ENCODE measurements at regions not wholly inside any gene's neighbourhood (a gene's known extent, or its start where the extent isn't known, plus 50 kb on each side); places are given as distances from the start of the nearest gene placed in this dataset.

GRCh38 chr2:75289771-75290170 lies 90.5 kb upstream of the TACR1 start:
- POLR2A ChIA-PET: interaction anchor here (0.6 kb wide), 1 partner anchor 13 kb away, joined by 3 read pairs; no protein-coding TSS in a partner anchor
- H3K79me2 ChIP-seq (ENCODE audit: control insufficient read depth, insufficient read depth, low read length): no peaks in the 10 kb centered on the region
- BruUV-seq (replicated peaks): no TSS peak
- no peaks in the 10 kb centered on the region for H3K36me3 ChIP-seq (ENCODE audit: control insufficient read depth in 2 of 2, insufficient read depth in 2 of 2, low read length in 1 of 2)
- CTCF ChIA-PET: interaction anchor here (0.8 kb wide), 1 partner anchor 10 kb away, joined by 4 read pairs; no protein-coding TSS in a partner anchor
- FAIRE-seq: no peak
- intact Hi-C loops (cut with micrococcal nuclease; ENCODE audit: unreplicated experiment) (no loop called here), in situ Hi-C loops (cut with MboI) (no loop called here)
- H3K4me3 ChIP-seq: no peak overlapping the region
- no peaks in the 10 kb centered on the region for H4K20me1 ChIP-seq (ENCODE audit: control insufficient read depth, insufficient read depth)
- no peaks in the 10 kb centered on the region for H3K27me3 ChIP-seq (replicated peaks in 1 of 2; ENCODE audit: control insufficient read depth in 2 of 2, insufficient read depth in 2 of 2, low read length in 1 of 2)
- no peak overlapping the region for H2AFZ ChIP-seq (ENCODE audit: control insufficient read depth, low read depth, low read length)
- H3K4me2 ChIP-seq (ENCODE audit: control insufficient read depth, insufficient read depth): no peak overlapping the region
- no peaks in the 10 kb centered on the region; the same call in 1 of the 3 replicates for H3K9me3 ChIP-seq (replicated peaks; ENCODE audit: control insufficient read depth, insufficient read depth, low read length)
- no peak for TF ChIP-seq MXI1 (IDR thresholded peaks at IDR 0.05; ENCODE audit: low read depth, low read length)
- TF ChIP-seq NKRF (conservative IDR thresholded peaks at IDR 0.05): no peak
- TF ChIP-seq GABPA (IDR thresholded peaks at IDR 0.05; ENCODE audit: low read depth): no peak
- TF ChIP-seq ZSCAN29 (IDR thresholded peaks at IDR 0.05): no peak
- no peak for TF ChIP-seq SP1 (IDR thresholded peaks at IDR 0.05; ENCODE audit: low read depth, low read length)
- no peak for TF ChIP-seq BCL3 (IDR thresholded peaks at IDR 0.05; ENCODE audit: borderline replicate concordance, insufficient read depth, low read depth, low read length, poor library complexity, severe bottlenecking)
- TF ChIP-seq CREM (IDR thresholded peaks at IDR 0.05; ENCODE audit: low read depth): no peak
- TF ChIP-seq CEBPB (IDR thresholded peaks at IDR 0.05; ENCODE audit: borderline replicate concordance in 1 of 2, low read depth in 2 of 2, low read length in 2 of 2): no peak
- no peak for TF ChIP-seq SPI1 (IDR thresholded peaks at IDR 0.05; ENCODE audit: borderline replicate concordance, insufficient read depth, low read depth, low read length)
- TF ChIP-seq NR2F1 (conservative IDR thresholded peaks at IDR 0.05): no peak
- TF ChIP-seq ZNF687 (IDR thresholded peaks at IDR 0.05): no peak
- TF ChIP-seq KDM1A (IDR thresholded peaks at IDR 0.05; ENCODE audit: borderline replicate concordance): no peak
- no peak for TF ChIP-seq CTCF (IDR thresholded peaks at IDR 0.05 in 2 of 3, conservative IDR thresholded peaks at IDR 0.05 in 1 of 3; ENCODE audit: control insufficient read depth in 2 of 3, extremely low read depth in 1 of 3, insufficient read depth in 1 of 3, low read depth in 3 of 3, low read length in 3 of 3)
- no peak for TF ChIP-seq WRNIP1 (IDR thresholded peaks at IDR 0.05; ENCODE audit: borderline replicate concordance, low read depth, low read length)
- TF ChIP-seq RCOR1 (conservative IDR thresholded peaks at IDR 0.05; ENCODE audit: low read depth, low read length): no peak
- no peak overlapping the region for H3K27ac ChIP-seq (ENCODE audit: control insufficient read depth, insufficient read depth)
- H3K9ac ChIP-seq (ENCODE audit: control insufficient read depth, insufficient read depth, low read length): no peak overlapping the region
- ATAC-seq: no peak
- SMC1A ChIA-PET (ENCODE audit: uncharacterized antibody, unreplicated experiment): interaction anchor here (1.0 to 1.5 kb wide), 3 partner anchors 10 to 143 kb away, joined by 3 to 5 read pairs (median 5); no protein-coding TSS in a partner anchor
- RAD21 ChIA-PET (ENCODE audit: unreplicated experiment): interaction anchor here (1.1 kb wide), 1 partner anchor 9 kb away, joined by 3 read pairs; no protein-coding TSS in a partner anchor
- WGBS (ENCODE audit: insufficient coverage, insufficient replicate concordance, low lambda C conversion rate, missing lambda C conversion rate): 98% methylated on average over 3 of the region's 3 CpGs
- peaks cover 12% of the 10 kb centered on the region for H3K4me1 ChIP-seq (ENCODE audit: control insufficient read depth, insufficient read depth, low read length)
- no peak for DNase-seq (ENCODE audit: low read depth, low spot score)

Measured in GM12878 (cell line).